Neuronal stem cell (in vitro differentiated cells): ENCODE measurements at regions not wholly inside any gene's neighbourhood (a gene's known extent, or its start where the extent isn't known, plus 50 kb on each side); places are given as distances from the start of the nearest gene placed in this dataset.

Source experiments
- DNase-seq: peaks from one replicate; pipeline ENCODE4 v3.0.0-alpha.2; 2013; ENCODE audit warnings: low spot score
- H2AFZ ChIP-seq: one replicate; pipeline ENCODE4 v1.6.1; 2013; ENCODE audit warnings: mild to moderate bottlenecking, low read length, inconsistent platforms
- H2AK5ac ChIP-seq: 2 replicates; pipeline ENCODE4 v1.6.1; 2013; ENCODE audit warnings: low read depth, mild to moderate bottlenecking, inconsistent platforms, low read length, moderate library complexity, mixed read lengths
- H2BK120ac ChIP-seq: 2 replicates; pipeline ENCODE4 v1.6.1; 2013; ENCODE audit warnings: low read depth, mild to moderate bottlenecking, inconsistent platforms, low read length, moderate library complexity, mixed read lengths
- H2BK12ac ChIP-seq: one replicate; pipeline ENCODE4 v1.6.1; 2013; ENCODE audit warnings: low read length, inconsistent platforms
- H2BK15ac ChIP-seq: 2 replicates; pipeline ENCODE4 v1.6.1; 2013; ENCODE audit warnings: mild to moderate bottlenecking, low read length, inconsistent platforms, mixed read lengths
- H2BK5ac ChIP-seq: one replicate; pipeline ENCODE4 v1.6.1; 2013; ENCODE audit warnings: inconsistent platforms, mild to moderate bottlenecking, low read length, moderate library complexity
- H3K14ac ChIP-seq: one replicate; pipeline ENCODE4 v1.6.1; 2013; ENCODE audit warnings: low read length, inconsistent platforms
- H3K18ac ChIP-seq: 2 replicates; pipeline ENCODE4 v1.6.1; 2013; ENCODE audit warnings: low read length, inconsistent platforms
- H3K23ac ChIP-seq: 2 replicates; pipeline ENCODE4 v1.6.1; 2013; ENCODE audit warnings: low read depth, mild to moderate bottlenecking, mixed read lengths, low read length, inconsistent platforms; ENCODE audit not compliant: poor library complexity
- H3K27ac ChIP-seq: replicated peaks from 3 replicates; pipeline ENCODE4 v1.5.1; 2013; ENCODE audit warnings: low read length, inconsistent platforms
- H3K27me3 ChIP-seq, 3 experiments: 2 replicates each; pipeline ENCODE4 v1.6.1; 2013; ENCODE audit warnings: low read length in 3 of 3, mild to moderate bottlenecking in 2 of 3, inconsistent platforms in 1 of 3, low read depth in 1 of 3, mixed read lengths in 1 of 3, moderate library complexity in 1 of 3; ENCODE audit not compliant: control insufficient read depth in 3 of 3, insufficient read depth in 3 of 3
- H3K36me3 ChIP-seq, 2 donors: replicated peaks in 1 of 2; 2 replicates each; pipeline ENCODE4 v1.6.1; 2013; ENCODE audit warnings: low read length in 2 of 2; ENCODE audit not compliant: control insufficient read depth in 2 of 2, insufficient read depth in 2 of 2
- H3K4ac ChIP-seq: 2 replicates; pipeline ENCODE4 v1.6.1; 2013; ENCODE audit warnings: inconsistent platforms, mild to moderate bottlenecking, low read length, moderate library complexity
- H3K4me1 ChIP-seq, 2 donors: 1 replicate in 1 of 2; 2 replicates in 1 of 2; pipeline ENCODE4 v1.6.1; 2013; ENCODE audit warnings: low read length in 2 of 2, low read depth in 1 of 2; ENCODE audit not compliant: control insufficient read depth in 2 of 2, insufficient read depth in 1 of 2
- H3K4me2 ChIP-seq: one replicate; pipeline ENCODE4 v1.6.1; 2013; ENCODE audit warnings: mild to moderate bottlenecking, low read length, inconsistent platforms; ENCODE audit not compliant: insufficient read depth, poor library complexity, severe bottlenecking
- H3K4me3 ChIP-seq, 2 donors: 2 replicates each; pipeline ENCODE4 v1.5.1; 2013; ENCODE audit warnings: low read length in 2 of 2, mild to moderate bottlenecking in 2 of 2, inconsistent platforms in 1 of 2, moderate library complexity in 1 of 2
- H3K79me1 ChIP-seq: one replicate; pipeline ENCODE4 v1.6.1; 2013; ENCODE audit warnings: low read depth, mild to moderate bottlenecking, inconsistent platforms, low read length, moderate library complexity
- H3K9ac ChIP-seq: one replicate; pipeline ENCODE4 v1.6.1; 2013; ENCODE audit warnings: mild to moderate bottlenecking, low read depth, low read length, inconsistent platforms; ENCODE audit not compliant: poor library complexity
- H3K9me3 ChIP-seq, 2 donors: replicated peaks in 1 of 2; 2 replicates each; pipeline versions ENCODE3 to v1.6.1; 2013; ENCODE audit warnings: low read length in 2 of 2, mild to moderate bottlenecking in 2 of 2, inconsistent platforms in 1 of 2, low read depth in 1 of 2, mixed read lengths in 1 of 2, moderate library complexity in 1 of 2; ENCODE audit not compliant: control insufficient read depth in 2 of 2, insufficient read depth in 1 of 2
- H4K8ac ChIP-seq: one replicate; pipeline ENCODE4 v1.6.1; 2013; ENCODE audit warnings: low read depth, mild to moderate bottlenecking, inconsistent platforms, low read length, moderate library complexity
- H4K91ac ChIP-seq: one replicate; pipeline ENCODE4 v1.6.1; 2013; ENCODE audit warnings: low read length, low read depth, mild to moderate bottlenecking, inconsistent platforms; ENCODE audit not compliant: poor library complexity
- WGBS, 2 donors: extraction: QIAGEN DNeasy Blood & Tissue Kit; methylation state at CpG; one replicate each; pipeline ENCODE4 v1.1.7; 2013; ENCODE audit warnings: missing lambda C conversion rate in 2 of 2, mixed read lengths in 1 of 2; ENCODE audit not compliant: insufficient read length in 2 of 2, insufficient replicate concordance in 1 of 2; ENCODE audit errors: extremely low coverage in 2 of 2; 5-methylcytosine and 5-hydroxymethylcytosine counted together

DNA sequence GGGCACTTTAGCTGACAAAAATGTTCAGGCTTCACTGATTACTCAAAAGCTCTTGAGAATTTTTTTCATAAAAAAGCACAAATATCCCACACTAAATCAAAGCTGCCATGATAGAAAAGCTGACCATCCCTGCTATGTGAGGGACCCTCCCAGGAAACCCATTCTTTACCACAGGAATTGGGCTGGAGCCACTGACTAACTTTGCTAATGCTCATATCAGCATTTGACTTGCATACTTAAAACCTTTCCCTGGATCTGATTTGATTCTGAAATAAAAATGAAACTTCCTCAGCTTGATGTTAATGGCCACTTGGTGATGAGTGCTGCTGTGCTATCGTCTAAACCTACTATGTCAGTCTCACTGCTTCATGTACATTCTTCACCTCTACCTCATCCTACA is 243.6 kb downstream of the PRELID2 start:
- H3K9me3 ChIP-seq, result no peaks in the 10 kb centered on the region
- H3K9ac ChIP-seq, result no peak overlapping the region
- H4K91ac ChIP-seq, result no peak overlapping the region
- H3K18ac ChIP-seq, result no peak overlapping the region
- no peak overlapping the region for H2BK120ac ChIP-seq
- H3K27me3 ChIP-seq, result no peaks in the 10 kb centered on the region
- H3K36me3 ChIP-seq, result no peaks in the 10 kb centered on the region
- H4K8ac ChIP-seq, result no peak overlapping the region
- H3K23ac ChIP-seq, result no peak overlapping the region
- no peak for DNase-seq
- H2BK5ac ChIP-seq, result no peak overlapping the region
- H3K4ac ChIP-seq, result no peak overlapping the region
- H3K4me1 ChIP-seq, result no peaks in the 10 kb centered on the region
- WGBS, 2 donors, result no CpG with 5 or more reads among the region's 1 CpG
- no peak overlapping the region for H2AK5ac ChIP-seq
- no peak overlapping the region for H3K27ac ChIP-seq
- H3K4me2 ChIP-seq, result no peak overlapping the region
- no peak overlapping the region for H3K14ac ChIP-seq
- no peaks in the 10 kb centered on the region for H3K79me1 ChIP-seq
- H3K4me3 ChIP-seq, result no peak overlapping the region
- H2BK15ac ChIP-seq, result no peak overlapping the region
- H2BK12ac ChIP-seq, result no peak overlapping the region
- no peak overlapping the region for H2AFZ ChIP-seq

DNA sequence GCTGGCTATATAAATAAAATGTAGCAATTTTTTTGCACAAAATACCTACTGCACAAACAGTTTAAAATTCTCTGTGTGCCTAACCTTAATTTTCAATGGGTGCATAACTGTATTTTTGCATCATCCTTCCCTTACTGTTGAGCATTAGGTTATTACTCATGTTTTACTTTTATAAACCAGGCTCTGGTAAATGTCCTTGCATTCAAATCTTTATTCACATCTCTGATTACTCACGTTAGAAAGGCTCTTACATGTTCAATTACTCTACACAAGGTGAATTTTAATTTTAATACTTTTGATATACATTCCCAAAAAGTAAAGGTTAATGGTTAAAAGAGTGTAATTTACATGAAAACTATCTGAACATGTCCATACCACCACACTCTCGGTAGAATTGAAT is 246.1 kb downstream of the PRELID2 start:
- Histone ChIP-seq H2AFZ (no peak overlapping the region), H3K9me3 (no peaks in the 10 kb centered on the region), H3K14ac (no peak overlapping the region), H3K4me1 (no peaks in the 10 kb centered on the region), H3K4me2 (no peak overlapping the region), H4K91ac (no peak overlapping the region), H3K4me3 (no peak overlapping the region), H2BK15ac (no peak overlapping the region), H3K27me3 (no peaks in the 10 kb centered on the region), H3K18ac (no peak overlapping the region), H2AK5ac (no peak overlapping the region), H3K4ac (no peak overlapping the region), H3K23ac (no peak overlapping the region), H3K9ac (no peak overlapping the region), H3K79me1 (no peaks in the 10 kb centered on the region), H2BK120ac (no peak overlapping the region), H3K36me3 (no peaks in the 10 kb centered on the region), H3K27ac (no peak overlapping the region), H2BK12ac (no peak overlapping the region), H4K8ac (no peak overlapping the region), H2BK5ac (no peak overlapping the region)
- no CpG with 5 or more reads among the region's 2 CpGs for WGBS, 2 donors
- no peak for DNase-seq

DNA sequence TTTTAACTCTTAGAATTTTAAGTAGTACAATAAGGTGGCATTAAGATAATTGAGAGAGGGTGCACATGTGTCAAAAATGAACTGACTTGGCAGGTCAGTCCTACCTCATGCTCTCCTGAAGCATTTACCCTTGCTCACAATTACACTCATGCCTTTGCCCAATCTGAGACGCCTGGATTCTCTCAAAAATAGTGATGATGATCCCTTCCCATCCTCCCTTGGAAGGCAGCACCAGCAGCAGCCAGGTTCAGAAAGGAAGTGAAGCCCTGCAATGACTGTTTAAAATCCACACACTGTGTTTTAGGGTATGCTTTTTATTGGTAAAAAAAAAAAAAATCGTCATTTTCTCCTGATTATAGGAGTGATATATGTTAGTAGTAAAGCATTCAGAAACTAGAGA is 246.6 kb downstream of the PRELID2 start:
- no peak overlapping the region for H2AK5ac ChIP-seq
- no peak overlapping the region for H2BK5ac ChIP-seq
- no peaks in the 10 kb centered on the region for H3K27me3 ChIP-seq
- no peak overlapping the region for H2BK15ac ChIP-seq
- no peaks in the 10 kb centered on the region for H3K36me3 ChIP-seq
- H2AFZ ChIP-seq, result no peak overlapping the region
- no peak overlapping the region for H4K8ac ChIP-seq
- H3K4me1 ChIP-seq, result no peaks in the 10 kb centered on the region
- H2BK12ac ChIP-seq, result no peak overlapping the region
- no peak overlapping the region for H3K14ac ChIP-seq
- H3K18ac ChIP-seq, result no peak overlapping the region
- H3K4me2 ChIP-seq, result no peak overlapping the region
- H3K4ac ChIP-seq, result no peak overlapping the region
- H3K79me1 ChIP-seq, result no peaks in the 10 kb centered on the region
- DNase-seq, result no peak
- H3K23ac ChIP-seq, result no peak overlapping the region
- H2BK120ac ChIP-seq, result no peak overlapping the region
- H3K9me3 ChIP-seq, result no peaks in the 10 kb centered on the region
- H3K4me3 ChIP-seq, result no peak overlapping the region
- no peak overlapping the region for H4K91ac ChIP-seq
- H3K9ac ChIP-seq, result no peak overlapping the region
- no CpG with 5 or more reads among the region's 2 CpGs for WGBS, 2 donors
- no peak overlapping the region for H3K27ac ChIP-seq

DNA sequence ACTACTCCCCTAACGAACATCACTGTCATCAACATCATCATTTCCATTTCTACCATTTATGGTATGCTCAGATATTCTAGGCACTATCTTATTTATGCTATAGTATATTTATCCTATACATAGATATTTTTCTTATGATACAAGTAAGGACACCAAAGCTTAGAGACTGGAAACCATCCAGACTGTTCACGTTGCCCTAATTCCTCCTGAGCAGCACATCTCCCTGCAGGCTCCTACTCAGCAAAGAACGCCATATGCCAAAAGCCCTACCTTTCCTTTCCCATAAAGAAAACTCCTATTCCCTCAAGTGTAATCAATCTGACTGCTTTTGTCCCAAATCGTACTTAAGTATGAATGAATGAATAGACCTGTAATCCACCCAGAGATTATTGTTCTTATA is 247.0 kb downstream of the PRELID2 start:
- Histone ChIP-seq H3K9ac (no peak overlapping the region), H4K91ac (no peak overlapping the region), H2BK12ac (no peak overlapping the region), H3K36me3 (no peaks in the 10 kb centered on the region), H3K27me3 (no peaks in the 10 kb centered on the region), H2AFZ (no peak overlapping the region), H3K4ac (no peak overlapping the region), H2BK5ac (no peak overlapping the region), H3K4me2 (no peak overlapping the region), H3K9me3 (no peaks in the 10 kb centered on the region), H2AK5ac (no peak overlapping the region), H3K14ac (no peak overlapping the region), H3K4me1 (no peaks in the 10 kb centered on the region), H2BK15ac (no peak overlapping the region), H3K18ac (no peak overlapping the region), H3K4me3 (no peak overlapping the region), H3K79me1 (no peaks in the 10 kb centered on the region), H4K8ac (no peak overlapping the region), H3K27ac (no peak overlapping the region), H3K23ac (no peak overlapping the region), H2BK120ac (no peak overlapping the region)
- DNase-seq, result no peak
- WGBS, 2 donors, result no CpG with 5 or more reads among the region's 4 CpGs
